ENCODE measurements at regions not wholly inside any gene's neighbourhood (a gene's known extent, or its start where the extent isn't known, plus 50 kb on each side); places are given as distances from the start of the nearest gene placed in this dataset.

DNA sequence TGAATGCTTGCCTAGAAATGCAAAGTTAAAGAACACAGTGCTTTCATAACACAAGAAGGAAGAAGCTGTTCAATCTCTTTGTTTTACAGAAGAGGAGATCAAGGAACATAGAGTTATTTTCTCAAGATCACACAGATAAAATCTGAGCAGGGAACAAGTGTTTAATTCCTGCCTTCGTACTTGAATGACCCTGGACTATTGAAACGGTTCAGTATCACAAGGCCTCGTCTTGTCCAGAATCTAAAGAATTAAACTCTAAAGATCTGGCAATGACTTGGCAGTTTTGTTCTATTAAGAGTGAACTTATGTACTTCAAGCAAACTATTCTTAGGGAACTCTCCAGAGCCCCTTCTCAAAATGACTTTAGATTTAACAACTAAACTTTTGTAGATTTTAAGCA, 97.7 kb downstream of the ANXA5 start:
- no peaks in the 10 kb centered on the region for H3K9me3 ChIP-seq (replicated peaks in 1 of 2; ENCODE audit: control insufficient read depth in 1 of 2, insufficient read depth in 1 of 2, low read length in 2 of 2)
- intact Hi-C loops (cut with micrococcal nuclease) = no loop called here
- no peak overlapping the region for H2AFZ ChIP-seq (ENCODE audit: insufficient read depth, low read depth, low read length, poor library complexity, severe bottlenecking)

DNA sequence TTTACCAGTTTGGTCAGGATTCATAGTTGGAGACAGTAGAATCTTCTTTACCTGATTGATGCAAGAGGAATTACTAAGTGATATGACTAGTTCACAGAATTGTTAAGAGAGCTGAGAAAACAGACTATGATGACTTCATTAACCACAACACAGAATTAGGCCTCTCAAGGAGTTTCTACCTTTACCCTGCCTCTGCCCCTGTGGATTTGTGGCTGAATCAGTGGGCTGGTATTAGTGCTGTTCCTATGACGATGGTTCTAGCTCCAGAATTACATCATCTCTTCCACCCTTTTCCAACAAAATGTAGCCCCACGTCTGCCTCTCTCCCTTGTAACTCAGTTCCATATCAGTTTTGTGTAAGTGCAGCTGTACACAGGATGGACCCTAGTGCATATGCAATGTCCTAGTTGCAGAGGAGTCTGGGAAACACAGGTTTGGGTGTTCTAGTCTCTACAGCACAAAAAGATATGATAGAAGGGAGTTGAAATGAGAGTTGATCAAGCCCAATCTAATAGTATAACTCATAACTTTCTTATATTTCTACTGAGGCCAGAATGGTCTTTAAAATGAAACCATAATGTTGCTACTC, 99.3 kb downstream of the ANXA5 start:
- Mint-ChIP-seq H3K36me3 (no peaks in the 10 kb centered on the region), H3K4me1 (no peaks in the 10 kb centered on the region), H3K4me3 (no peak overlapping the region), H3K9me3 (peaks cover 0 to 1% (median 0%) of the 10 kb centered on the region in 7 donors), H3K27me3 (ENCODE audit: low read depth in 3 of 3) (peaks cover 0 to 2% (median 0%) of the 10 kb centered on the region in 3 donors), H3K27ac (no peak overlapping the region)
- no peaks in the 10 kb centered on the region for H3K4me1 ChIP-seq (ENCODE audit: control insufficient read depth in 1 of 2, insufficient read depth in 2 of 2, low read length in 2 of 2)
- no peak overlapping the region for H3K4me2 ChIP-seq (replicated peaks; ENCODE audit: extremely low read depth, low read length, poor library complexity, severe bottlenecking)
- no peak overlapping the region for H3K27ac ChIP-seq (ENCODE audit: low read depth in 1 of 2, low read length in 2 of 2)
- intact Hi-C loops (cut with micrococcal nuclease) = no loop called here
- no CpG with 5 or more reads among the region's 2 CpGs for WGBS (ENCODE audit: insufficient coverage)
- no peak overlapping the region for H2AFZ ChIP-seq (ENCODE audit: insufficient read depth, low read depth, low read length, poor library complexity, severe bottlenecking)
- TF ChIP-seq, protein P1, sequence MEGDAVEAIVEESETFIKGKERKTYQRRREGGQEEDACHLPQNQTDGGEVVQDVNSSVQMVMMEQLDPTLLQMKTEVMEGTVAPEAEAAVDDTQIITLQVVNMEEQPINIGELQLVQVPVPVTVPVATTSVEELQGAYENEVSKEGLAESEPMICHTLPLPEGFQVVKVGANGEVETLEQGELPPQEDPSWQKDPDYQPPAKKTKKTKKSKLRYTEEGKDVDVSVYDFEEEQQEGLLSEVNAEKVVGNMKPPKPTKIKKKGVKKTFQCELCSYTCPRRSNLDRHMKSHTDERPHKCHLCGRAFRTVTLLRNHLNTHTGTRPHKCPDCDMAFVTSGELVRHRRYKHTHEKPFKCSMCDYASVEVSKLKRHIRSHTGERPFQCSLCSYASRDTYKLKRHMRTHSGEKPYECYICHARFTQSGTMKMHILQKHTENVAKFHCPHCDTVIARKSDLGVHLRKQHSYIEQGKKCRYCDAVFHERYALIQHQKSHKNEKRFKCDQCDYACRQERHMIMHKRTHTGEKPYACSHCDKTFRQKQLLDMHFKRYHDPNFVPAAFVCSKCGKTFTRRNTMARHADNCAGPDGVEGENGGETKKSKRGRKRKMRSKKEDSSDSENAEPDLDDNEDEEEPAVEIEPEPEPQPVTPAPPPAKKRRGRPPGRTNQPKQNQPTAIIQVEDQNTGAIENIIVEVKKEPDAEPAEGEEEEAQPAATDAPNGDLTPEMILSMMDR (IDR thresholded peaks at IDR 0.05) = no peak
- H3K9ac ChIP-seq (ENCODE audit: insufficient read depth, low read length, poor library complexity, severe bottlenecking) = no peak overlapping the region
- H3K27me3 ChIP-seq (ENCODE audit: control insufficient read depth in 2 of 2, insufficient read depth in 2 of 2, low read length in 2 of 2) = no peaks in the 10 kb centered on the region
- no peaks in the 10 kb centered on the region for H4K20me1 ChIP-seq (ENCODE audit: insufficient read depth, low read length)
- no peak for DNase-seq
- no peak overlapping the region for H3K4me3 ChIP-seq (replicated peaks in 1 of 3; ENCODE audit: low read depth in 2 of 3, low read length in 3 of 3)
- H3K36me3 ChIP-seq (replicated peaks in 1 of 2; ENCODE audit: control insufficient read depth in 1 of 2, insufficient read depth in 2 of 2, low read length in 2 of 2) = no peaks in the 10 kb centered on the region
- no peaks in the 10 kb centered on the region for H3K79me2 ChIP-seq (ENCODE audit: insufficient read depth, low read length)
- no peaks in the 10 kb centered on the region for H3K9me3 ChIP-seq (replicated peaks in 1 of 2; ENCODE audit: control insufficient read depth in 1 of 2, insufficient read depth in 1 of 2, low read length in 2 of 2)

More for the DNA sequence above, 97.7 kb downstream of the ANXA5 start:
- H3K9ac ChIP-seq (ENCODE audit: insufficient read depth, low read length, poor library complexity, severe bottlenecking) = no peak overlapping the region
- H4K20me1 ChIP-seq (ENCODE audit: insufficient read depth, low read length) = no peaks in the 10 kb centered on the region
- peaks cover 0 to 1% (median 0%) of the 10 kb centered on the region in 7 donors for H3K9me3 Mint-ChIP-seq
- DNase-seq = no peak
- H3K4me1 ChIP-seq (ENCODE audit: control insufficient read depth in 1 of 2, insufficient read depth in 2 of 2, low read length in 2 of 2) = no peaks in the 10 kb centered on the region
- H3K36me3 ChIP-seq (replicated peaks in 1 of 2; ENCODE audit: control insufficient read depth in 1 of 2, insufficient read depth in 2 of 2, low read length in 2 of 2) = no peaks in the 10 kb centered on the region
- no peak overlapping the region for H3K4me3 ChIP-seq (replicated peaks in 1 of 3; ENCODE audit: low read depth in 2 of 3, low read length in 3 of 3)
- TF ChIP-seq, protein P1 (IDR thresholded peaks at IDR 0.05) = no peak
- H3K27me3 Mint-ChIP-seq (ENCODE audit: low read depth in 3 of 3) = peaks cover 0 to 3% (median 2%) of the 10 kb centered on the region in 3 donors
- 13% methylated on average over 3 of the region's 3 CpGs for WGBS (ENCODE audit: insufficient coverage)
- no peak overlapping the region for H3K27ac ChIP-seq (ENCODE audit: low read depth in 1 of 2, low read length in 2 of 2)
- H3K79me2 ChIP-seq (ENCODE audit: insufficient read depth, low read length) = no peaks in the 10 kb centered on the region
- H3K4me1 Mint-ChIP-seq = no peaks in the 10 kb centered on the region
- H3K4me2 ChIP-seq (replicated peaks; ENCODE audit: extremely low read depth, low read length, poor library complexity, severe bottlenecking) = no peak overlapping the region
- H3K27ac Mint-ChIP-seq = no peak overlapping the region
- no peaks in the 10 kb centered on the region for H3K27me3 ChIP-seq (ENCODE audit: control insufficient read depth in 2 of 2, insufficient read depth in 2 of 2, low read length in 2 of 2)
- no peak overlapping the region for H3K4me3 Mint-ChIP-seq
- no peaks in the 10 kb centered on the region for H3K36me3 Mint-ChIP-seq

All from CD14-positive monocyte (primary cell).